MCF 10A (cell line): ENCODE measurements at regions not wholly inside any gene's neighbourhood (a gene's known extent, or its start where the extent isn't known, plus 50 kb on each side); places are given as distances from the start of the nearest gene placed in this dataset.

Source experiments
- BruUV-seq: library from RNA; stranded (reverse); fragments of 400-500 nt; replicated peaks from 2 replicates; lab custom pipeline; 2021; lab: Mats Ljungman, UMichigan
- CTCF ChIA-PET: fragments of 300-600 bp; sonication (Branson Sonifier 250); formaldehyde crosslinking; extraction: SDS; loops from one replicate; lab custom pipeline; 2021; ENCODE audit warnings: antibody characterized with exemption, inconsistent platforms; lab: Yijun Ruan, JAX
- POLR2A ChIA-PET: fragments of 300-600, 350-650 bp; sonication (Branson Sonifier 250); formaldehyde crosslinking; extraction: SDS; loops from one replicate; lab custom pipeline; 2020; ENCODE audit warnings: antibody characterized with exemption, inconsistent platforms; lab: Yijun Ruan, JAX
- DNase-seq: peaks from one replicate; pipeline ENCODE4 v3.0.0-alpha.2; 2018; ENCODE audit not compliant: unreplicated experiment
- H3K27ac Mint-ChIP-seq: one replicate; pipeline ENCODE4 v1.8.0; 2022; ENCODE audit warnings: mild to moderate bottlenecking, low read depth, mixed read lengths; ENCODE audit not compliant: unreplicated experiment
- H3K27me3 Mint-ChIP-seq: one replicate; pipeline ENCODE4 v1.8.0; 2022; ENCODE audit warnings: mixed read lengths; ENCODE audit not compliant: insufficient read depth, unreplicated experiment
- H3K36me3 Mint-ChIP-seq: one replicate; pipeline ENCODE4 v1.8.0; 2022; ENCODE audit warnings: mild to moderate bottlenecking, moderate library complexity, mixed read lengths; ENCODE audit not compliant: insufficient read depth, unreplicated experiment
- H3K4me1 Mint-ChIP-seq: one replicate; pipeline ENCODE4 v1.8.0; 2022; ENCODE audit warnings: mixed read lengths; ENCODE audit not compliant: insufficient read depth, unreplicated experiment
- H3K4me3 Mint-ChIP-seq: one replicate; pipeline ENCODE4 v1.8.0; 2022; ENCODE audit warnings: mild to moderate bottlenecking, moderate library complexity, mixed read lengths; ENCODE audit not compliant: unreplicated experiment
- H3K9me3 Mint-ChIP-seq: one replicate; pipeline ENCODE4 v1.8.0; 2022; ENCODE audit warnings: mixed read lengths; ENCODE audit not compliant: unreplicated experiment
- CTCF ChIP-seq: fragments of 200-600 bp; IDR thresholded peaks from one replicate; pipeline ENCODE4 v1.8.0; 2022; ENCODE audit warnings: antibody characterized with exemption, mild to moderate bottlenecking; ENCODE audit not compliant: unreplicated experiment
- intact Hi-C: fragments of 100-400 bp; cut with micrococcal nuclease; formaldehyde crosslinking; loops from 2 replicates; pipeline ENCODE4 v1.14.1; 2022

GRCh38 chr13:44843403-44843802 is 145.9 kb downstream of the NUFIP1 start:
- DNase-seq, result no peak
- Mint-ChIP-seq H3K4me3 (no peak overlapping the region), H3K27ac (no peak overlapping the region), H3K27me3 (no peaks in the 10 kb centered on the region), H3K9me3 (no peaks in the 10 kb centered on the region), H3K36me3 (no peaks in the 10 kb centered on the region), H3K4me1 (no peaks in the 10 kb centered on the region)
- TF ChIP-seq CTCF, result no peak
- no TSS peak for BruUV-seq
- ChIA-PET POLR2A (no interaction called here), CTCF (no interaction called here)
- intact Hi-C loops, result no loop called here

- ChIA-PET POLR2A (no interaction called here), CTCF (no interaction called here)
- Mint-ChIP-seq H3K4me1 (peaks cover 4% of the 10 kb centered on the region), H3K27ac (no peak overlapping the region), H3K36me3 (no peaks in the 10 kb centered on the region), H3K9me3 (no peaks in the 10 kb centered on the region), H3K4me3 (no peak overlapping the region), H3K27me3 (no peaks in the 10 kb centered on the region)
- intact Hi-C loops, result no loop called here
- BruUV-seq, result no TSS peak
- no peak for TF ChIP-seq CTCF
- DNase-seq, result peak; percentile 21
Observed at GRCh38 chr13:44842158-44842557, 147.1 kb downstream of the NUFIP1 start.

GRCh38 chr13:44840131-44840530 is 149.1 kb downstream of the NUFIP1 start:
- CTCF ChIA-PET, result interaction anchor here (0.6 to 1.0 kb wide), 2 partner anchors 9 to 13 kb away, joined by 5 to 7 read pairs; no protein-coding TSS in a partner anchor
- no TSS peak for BruUV-seq
- TF ChIP-seq CTCF, result no peak
- H3K9me3 Mint-ChIP-seq, result no peaks in the 10 kb centered on the region
- no peak overlapping the region for H3K27ac Mint-ChIP-seq
- DNase-seq, result no peak
- POLR2A ChIA-PET, result no interaction called here
- peaks cover 6% of the 10 kb centered on the region for H3K4me1 Mint-ChIP-seq
- no peak overlapping the region for H3K4me3 Mint-ChIP-seq
- intact Hi-C loops, result no loop called here
- no peaks in the 10 kb centered on the region for H3K36me3 Mint-ChIP-seq
- H3K27me3 Mint-ChIP-seq, result no peaks in the 10 kb centered on the region

- intact Hi-C loops, result no loop called here
- CTCF ChIA-PET, result no interaction called here
- DNase-seq, result peak; percentile 16
- H3K27ac Mint-ChIP-seq, result no peak overlapping the region
- H3K27me3 Mint-ChIP-seq, result no peaks in the 10 kb centered on the region
- H3K4me3 Mint-ChIP-seq, result no peak overlapping the region
- H3K9me3 Mint-ChIP-seq, result no peaks in the 10 kb centered on the region
- BruUV-seq, result no TSS peak
- no peak for TF ChIP-seq CTCF
- no peaks in the 10 kb centered on the region for H3K36me3 Mint-ChIP-seq
- POLR2A ChIA-PET, result interaction anchor here (0.8 to 1.2 kb wide), 3 partner anchors 8 to 45 kb away, joined by 3 read pairs; no protein-coding TSS in a partner anchor
- peaks cover 6% of the 10 kb centered on the region for H3K4me1 Mint-ChIP-seq
Observed at GRCh38 chr13:44837250-44837649, 152.0 kb downstream of the NUFIP1 start.
